IMR-90 (cell line): ENCODE measurements at regions not wholly inside any gene's neighbourhood (a gene's known extent, or its start where the extent isn't known, plus 50 kb on each side); places are given as distances from the start of the nearest gene placed in this dataset.

Source experiments
- ATAC-seq: fragments of 200-7000 bp; cut with Tn5 transposase; 2 replicates; pipeline ENCODE4 v1.9.1; 2020; ENCODE audit warnings: low read depth, mild to moderate bottlenecking, moderate library complexity
- BruUV-seq: library from RNA; stranded (reverse); fragments of 400-500 nt; replicated peaks from 2 replicates; lab custom pipeline; 2021; lab: Mats Ljungman, UMichigan
- CTCF ChIA-PET: fragments of 300-600 bp; formaldehyde crosslinking; extraction: SDS; loops from one replicate; lab custom pipeline; 2021; ENCODE audit warnings: antibody characterized with exemption; lab: Yijun Ruan, JAX
- POLR2A ChIA-PET: fragments of 300-600 bp; sonication (Branson Sonifier 250); formaldehyde crosslinking; loops from one replicate; lab custom pipeline; 2022; ENCODE audit warnings: antibody characterized with exemption; ENCODE audit not compliant: unreplicated experiment; lab: Charles Lee
- DNase-seq: peaks from one replicate; pipeline ENCODE4 v3.0.0; 2013
- H2AFZ ChIP-seq: replicated peaks from 2 replicates; pipeline ENCODE3; 2013; ENCODE audit warnings: low read length, mild to moderate bottlenecking; ENCODE audit not compliant: poor library complexity
- H2AK5ac ChIP-seq: 2 replicates; pipeline ENCODE4 v1.6.1; 2013; ENCODE audit warnings: low read depth, low read length, inconsistent platforms
- H2AK9ac ChIP-seq: replicated peaks from 2 replicates; pipeline ENCODE3; 2013; ENCODE audit warnings: mild to moderate bottlenecking, low read depth, low read length, moderate library complexity; ENCODE audit not compliant: poor library complexity
- H2BK120ac ChIP-seq: 2 replicates; pipeline ENCODE4 v1.6.1; 2013; ENCODE audit warnings: low read depth, low read length, inconsistent platforms
- H2BK15ac ChIP-seq: 3 replicates; pipeline ENCODE4 v1.6.1; 2013; ENCODE audit warnings: low read depth, low read length, inconsistent platforms
- H2BK20ac ChIP-seq: 2 replicates; pipeline ENCODE4 v1.6.1; 2013; ENCODE audit warnings: low read depth, mild to moderate bottlenecking, inconsistent platforms, low read length, moderate library complexity
- H2BK5ac ChIP-seq: 2 replicates; pipeline ENCODE4 v1.6.1; 2013; ENCODE audit warnings: mild to moderate bottlenecking, low read depth, low read length, inconsistent platforms; ENCODE audit not compliant: poor library complexity, severe bottlenecking
- H3K14ac ChIP-seq: replicated peaks from 2 replicates; pipeline ENCODE4 v1.6.1; 2013; ENCODE audit warnings: low read depth, low read length, inconsistent platforms
- H3K18ac ChIP-seq: 2 replicates; pipeline ENCODE4 v1.6.1; 2013; ENCODE audit warnings: low read depth, low read length, control low read depth
- H3K23ac ChIP-seq: 2 replicates; pipeline ENCODE4 v1.6.1; 2013; ENCODE audit warnings: low read depth, low read length, inconsistent platforms
- H3K27ac ChIP-seq: 2 replicates; pipeline ENCODE4 v1.5.1; 2013; ENCODE audit warnings: mild to moderate bottlenecking, control low read depth, low read length; ENCODE audit not compliant: insufficient read depth
- H3K27me3 ChIP-seq: 2 replicates; pipeline ENCODE4 v1.6.1; 2013; ENCODE audit warnings: low read length; ENCODE audit not compliant: control insufficient read depth, insufficient read depth
- H3K36me3 ChIP-seq: 2 replicates; pipeline ENCODE4 v1.6.1; 2013; ENCODE audit warnings: low read length, mixed read lengths; ENCODE audit not compliant: control insufficient read depth, insufficient read depth
- H3K4ac ChIP-seq: 2 replicates; pipeline ENCODE4 v1.6.1; 2013; ENCODE audit warnings: low read depth, low read length, inconsistent platforms
- H3K4me1 ChIP-seq: 2 replicates; pipeline ENCODE4 v1.6.1; 2013; ENCODE audit warnings: low read length, mixed read lengths; ENCODE audit not compliant: control insufficient read depth, insufficient read depth
- H3K4me2 ChIP-seq: 2 replicates; pipeline ENCODE4 v1.6.1; 2013; ENCODE audit warnings: low read depth, mild to moderate bottlenecking, control low read depth, low read length, moderate library complexity
- H3K4me3 ChIP-seq: 2 replicates; pipeline ENCODE4 v1.5.1; 2013; ENCODE audit warnings: low read depth, mild to moderate bottlenecking, control low read depth, low read length, moderate library complexity; ENCODE audit not compliant: insufficient read depth
- H3K56ac ChIP-seq: 2 replicates; pipeline ENCODE4 v1.6.1; 2013; ENCODE audit warnings: low read length, inconsistent platforms; ENCODE audit not compliant: insufficient read depth; ENCODE audit errors: extremely low read depth
- H3K79me1 ChIP-seq, 2 experiments: 2 replicates each; pipeline ENCODE4 v1.6.1; 2013; ENCODE audit warnings: low read length in 2 of 2, inconsistent platforms in 1 of 2, low read depth in 1 of 2
- H3K9ac ChIP-seq: 2 replicates; pipeline ENCODE4 v1.6.1; 2013; ENCODE audit warnings: low read depth, low read length, control low read depth
- H3K9me1 ChIP-seq: 2 replicates; pipeline ENCODE4 v1.6.1; 2013; ENCODE audit warnings: low read length, inconsistent platforms; ENCODE audit not compliant: insufficient read depth
- H3K9me3 ChIP-seq: 2 replicates; pipeline ENCODE4 v1.6.1; 2013; ENCODE audit warnings: low read length; ENCODE audit not compliant: control insufficient read depth, insufficient read depth
- H4K20me1 ChIP-seq: 2 replicates; pipeline ENCODE4 v1.6.1; 2013; ENCODE audit warnings: low read length, inconsistent platforms; ENCODE audit not compliant: insufficient read depth
- H4K5ac ChIP-seq: 2 replicates; pipeline ENCODE4 v1.6.1; 2013; ENCODE audit warnings: mild to moderate bottlenecking, low read depth, low read length, control low read depth
- H4K8ac ChIP-seq, 2 experiments: 2 replicates each; pipeline ENCODE4 v1.6.1; 2013; ENCODE audit warnings: low read depth in 2 of 2, low read length in 2 of 2, control low read depth in 1 of 2, inconsistent platforms in 1 of 2
- H4K91ac ChIP-seq: 2 replicates; pipeline ENCODE4 v1.6.1; 2013; ENCODE audit warnings: low read depth, low read length, inconsistent platforms; ENCODE audit not compliant: insufficient read depth
- BHLHE40 ChIP-seq: fragments of 150-350 bp; IDR thresholded peaks from 2 replicates; pipeline ENCODE4 v1.6.1; 2016; ENCODE audit warnings: mild to moderate bottlenecking, low read depth, low read length
- CHD1 ChIP-seq: IDR thresholded peaks from 2 replicates; pipeline ENCODE4 v1.6.1; 2012; ENCODE audit warnings: low read depth, low read length, improper control_type of control experiment
- MAZ ChIP-seq: IDR thresholded peaks from 2 replicates; pipeline ENCODE4 v1.6.1; 2012; ENCODE audit warnings: low read depth, mild to moderate bottlenecking, low read length, improper control_type of control experiment, moderate library complexity, borderline replicate concordance
- POLR2A ChIP-seq: IDR thresholded peaks from 2 replicates; pipeline ENCODE4 v1.6.1; 2012; ENCODE audit warnings: mild to moderate bottlenecking, low read depth, low read length
- USF2 ChIP-seq: fragments of 150-350 bp; IDR thresholded peaks from 2 replicates; pipeline ENCODE4 v1.6.1; 2017; ENCODE audit warnings: mild to moderate bottlenecking, antibody characterized with exemption, low read length, low read depth
- dilution Hi-C: fragments of 300-500 bp; cut with HindIII; formaldehyde crosslinking; loops from one replicate; pipeline ENCODE4 v1.14.3; 2018; ENCODE audit warnings: low sequenced_read_pairs; ENCODE audit not compliant: unreplicated experiment
- in situ Hi-C: fragments of 300-500 bp; cut with MboI; formaldehyde crosslinking; loops from 3 replicates; pipeline ENCODE4 v1.14.3; 2019; ENCODE audit warnings: low sequenced_read_pairs, inconsistent platforms, mixed read lengths
- intact Hi-C: fragments of 100-400 bp; cut with micrococcal nuclease; formaldehyde crosslinking; loops from 2 replicates; pipeline ENCODE4 v1.10.0; 2022
- TF ChIP-seq, protein P1 (sequence below): fragments of 150-350 bp; IDR thresholded peaks from 2 replicates; pipeline ENCODE4 v1.6.1; 2016; ENCODE audit warnings: low read depth, mild to moderate bottlenecking, low read length, moderate library complexity, borderline replicate concordance

- H2BK20ac ChIP-seq = no peak overlapping the region
- H3K9me3 ChIP-seq = peaks cover 2% of the 10 kb centered on the region
- H3K9ac ChIP-seq = no peak overlapping the region
- no peak overlapping the region for H3K23ac ChIP-seq
- H3K18ac ChIP-seq = no peak overlapping the region
- H2AK9ac ChIP-seq = no peak overlapping the region
- POLR2A ChIA-PET = interaction anchor here (0.6 kb wide), 1 partner anchor 28 kb away, joined by 3 read pairs; no protein-coding TSS in a partner anchor
- H3K4ac ChIP-seq = no peak overlapping the region
- H3K4me1 ChIP-seq = peaks cover 11% of the 10 kb centered on the region
- H4K20me1 ChIP-seq = no peaks in the 10 kb centered on the region
- dilution Hi-C loops (no loop called here), intact Hi-C loops (loop anchor here (5.0 kb wide), 1 partner anchor 218 kb away; no protein-coding TSS in a partner anchor), in situ Hi-C loops (no loop called here)
- H4K5ac ChIP-seq = no peak overlapping the region
- CTCF ChIA-PET = interaction anchor here (0.6 to 0.7 kb wide), 2 partner anchors 28 to 603 kb away, joined by 3 read pairs; no protein-coding TSS in a partner anchor
- ATAC-seq (no peak), DNase-seq (no peak)
- no peak overlapping the region for H3K4me2 ChIP-seq
- no peak for TF ChIP-seq USF2
- TF ChIP-seq POLR2A = no peak
- TF ChIP-seq MAZ = no peak
- no peak for TF ChIP-seq CHD1
- no peak for TF ChIP-seq BHLHE40
- TF ChIP-seq, protein P1, sequence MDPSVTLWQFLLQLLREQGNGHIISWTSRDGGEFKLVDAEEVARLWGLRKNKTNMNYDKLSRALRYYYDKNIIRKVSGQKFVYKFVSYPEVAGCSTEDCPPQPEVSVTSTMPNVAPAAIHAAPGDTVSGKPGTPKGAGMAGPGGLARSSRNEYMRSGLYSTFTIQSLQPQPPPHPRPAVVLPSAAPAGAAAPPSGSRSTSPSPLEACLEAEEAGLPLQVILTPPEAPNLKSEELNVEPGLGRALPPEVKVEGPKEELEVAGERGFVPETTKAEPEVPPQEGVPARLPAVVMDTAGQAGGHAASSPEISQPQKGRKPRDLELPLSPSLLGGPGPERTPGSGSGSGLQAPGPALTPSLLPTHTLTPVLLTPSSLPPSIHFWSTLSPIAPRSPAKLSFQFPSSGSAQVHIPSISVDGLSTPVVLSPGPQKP = no peak
- H3K9me1 ChIP-seq = no peaks in the 10 kb centered on the region; the same call in 1 of the 2 replicates
- no peak overlapping the region for H4K8ac ChIP-seq
- H4K91ac ChIP-seq = no peak overlapping the region
- no peaks in the 10 kb centered on the region for H3K36me3 ChIP-seq
- no peak overlapping the region for H2AK5ac ChIP-seq
- no peak overlapping the region for H3K27ac ChIP-seq
- no peaks in the 10 kb centered on the region for H3K79me1 ChIP-seq
- no peak overlapping the region for H3K4me3 ChIP-seq
- BruUV-seq = no TSS peak
- H2BK120ac ChIP-seq = no peak overlapping the region
- no peak overlapping the region for H2BK15ac ChIP-seq
- H3K56ac ChIP-seq = no peak overlapping the region
- H2AFZ ChIP-seq = no peak overlapping the region
- no peak overlapping the region for H2BK5ac ChIP-seq
- no peak overlapping the region for H3K14ac ChIP-seq
- H3K27me3 ChIP-seq = no peaks in the 10 kb centered on the region
Measured at GRCh38 chr5:143539742-143540141, 136.3 kb upstream of the NR3C1 start.
